Kidney epithelial cell (primary cell): ENCODE measurements at regions not wholly inside any gene's neighbourhood (a gene's known extent, or its start where the extent isn't known, plus 50 kb on each side); places are given as distances from the start of the nearest gene placed in this dataset.
"Not testable (repeated sequence)": the region's sequence is repeated elsewhere in the genome, so short reads cannot be mapped to it uniquely, and the experiment has no call there.

Experiments
- DNase-seq: peaks from one replicate; pipeline ENCODE4 v3.0.0-alpha.2; 2010; ENCODE audit warnings: low read depth
- H3K27me3 ChIP-seq: 2 replicates; pipeline ENCODE4 v1.6.0; 2011; ENCODE audit warnings: low read length; ENCODE audit not compliant: control insufficient read depth, insufficient read depth
- H3K36me3 ChIP-seq: 2 replicates; pipeline ENCODE4 v1.5.1; 2011; ENCODE audit warnings: low read length; ENCODE audit not compliant: control insufficient read depth, insufficient read depth
- H3K4me3 ChIP-seq: 2 replicates; pipeline ENCODE4 v1.5.1; 2011; ENCODE audit warnings: low read depth, mild to moderate bottlenecking, control low read depth, low read length
- TF ChIP-seq, protein P1 (sequence below): IDR thresholded peaks from 2 replicates; pipeline ENCODE4 v1.5.1; 2011; ENCODE audit warnings: mild to moderate bottlenecking, moderate library complexity, low read length, control low read depth, inconsistent platforms; ENCODE audit not compliant: insufficient read depth, poor library complexity, severe bottlenecking

- no peak for DNase-seq
- Histone ChIP-seq H3K4me3 (no peak overlapping the region), H3K27me3 (no peaks in the 10 kb centered on the region), H3K36me3 (no peaks in the 10 kb centered on the region)
- TF ChIP-seq, protein P1, sequence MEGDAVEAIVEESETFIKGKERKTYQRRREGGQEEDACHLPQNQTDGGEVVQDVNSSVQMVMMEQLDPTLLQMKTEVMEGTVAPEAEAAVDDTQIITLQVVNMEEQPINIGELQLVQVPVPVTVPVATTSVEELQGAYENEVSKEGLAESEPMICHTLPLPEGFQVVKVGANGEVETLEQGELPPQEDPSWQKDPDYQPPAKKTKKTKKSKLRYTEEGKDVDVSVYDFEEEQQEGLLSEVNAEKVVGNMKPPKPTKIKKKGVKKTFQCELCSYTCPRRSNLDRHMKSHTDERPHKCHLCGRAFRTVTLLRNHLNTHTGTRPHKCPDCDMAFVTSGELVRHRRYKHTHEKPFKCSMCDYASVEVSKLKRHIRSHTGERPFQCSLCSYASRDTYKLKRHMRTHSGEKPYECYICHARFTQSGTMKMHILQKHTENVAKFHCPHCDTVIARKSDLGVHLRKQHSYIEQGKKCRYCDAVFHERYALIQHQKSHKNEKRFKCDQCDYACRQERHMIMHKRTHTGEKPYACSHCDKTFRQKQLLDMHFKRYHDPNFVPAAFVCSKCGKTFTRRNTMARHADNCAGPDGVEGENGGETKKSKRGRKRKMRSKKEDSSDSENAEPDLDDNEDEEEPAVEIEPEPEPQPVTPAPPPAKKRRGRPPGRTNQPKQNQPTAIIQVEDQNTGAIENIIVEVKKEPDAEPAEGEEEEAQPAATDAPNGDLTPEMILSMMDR = no peak
Measured at GRCh38 chr6:140264431-140264830, 890.0 kb upstream of the CITED2 start.

- DNase-seq, H3K36me3 ChIP-seq, H3K4me3 ChIP-seq, H3K27me3 ChIP-seq: not testable (repeated sequence)
Measured at GRCh38 chr6:140258302-140258701, 883.9 kb upstream of the CITED2 start.

DNA sequence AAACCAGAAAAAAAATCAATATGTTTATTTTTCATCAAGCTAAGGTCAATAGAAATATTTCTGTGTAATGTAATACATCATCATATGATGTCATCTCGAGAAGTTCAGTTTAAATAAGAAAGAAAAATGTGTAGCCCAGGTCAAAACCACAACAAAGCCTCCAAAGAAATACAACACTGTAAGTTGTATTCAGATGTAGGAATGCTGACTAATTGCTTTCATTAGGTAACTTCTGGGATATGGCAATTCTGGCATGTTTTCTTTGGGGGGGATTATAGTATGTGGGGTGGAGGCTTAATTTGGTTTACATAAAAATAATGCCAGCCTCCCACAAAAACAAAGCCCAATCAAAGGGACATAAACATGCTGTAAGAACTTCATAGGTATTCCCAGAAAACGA lies 881.8 kb upstream of the CITED2 start:
- Histone ChIP-seq H3K36me3 (no peaks in the 10 kb centered on the region), H3K4me3 (no peak overlapping the region), H3K27me3 (no peaks in the 10 kb centered on the region)
- TF ChIP-seq, protein P1 = no peak
- DNase-seq = no peak

- H3K36me3 ChIP-seq = no peaks in the 10 kb centered on the region
- H3K4me3 ChIP-seq = no peak overlapping the region
- H3K27me3 ChIP-seq = no peaks in the 10 kb centered on the region
- TF ChIP-seq, protein P1 = no peak
- no peak for DNase-seq
Measured at GRCh38 chr6:140253096-140253495, 878.6 kb upstream of the CITED2 start.

- no peak overlapping the region for H3K4me3 ChIP-seq
- DNase-seq = no peak
- TF ChIP-seq, protein P1 = no peak
- H3K27me3 ChIP-seq = no peaks in the 10 kb centered on the region
- H3K36me3 ChIP-seq = no peaks in the 10 kb centered on the region
Measured at GRCh38 chr6:140252099-140252498, 877.7 kb upstream of the CITED2 start.

DNA sequence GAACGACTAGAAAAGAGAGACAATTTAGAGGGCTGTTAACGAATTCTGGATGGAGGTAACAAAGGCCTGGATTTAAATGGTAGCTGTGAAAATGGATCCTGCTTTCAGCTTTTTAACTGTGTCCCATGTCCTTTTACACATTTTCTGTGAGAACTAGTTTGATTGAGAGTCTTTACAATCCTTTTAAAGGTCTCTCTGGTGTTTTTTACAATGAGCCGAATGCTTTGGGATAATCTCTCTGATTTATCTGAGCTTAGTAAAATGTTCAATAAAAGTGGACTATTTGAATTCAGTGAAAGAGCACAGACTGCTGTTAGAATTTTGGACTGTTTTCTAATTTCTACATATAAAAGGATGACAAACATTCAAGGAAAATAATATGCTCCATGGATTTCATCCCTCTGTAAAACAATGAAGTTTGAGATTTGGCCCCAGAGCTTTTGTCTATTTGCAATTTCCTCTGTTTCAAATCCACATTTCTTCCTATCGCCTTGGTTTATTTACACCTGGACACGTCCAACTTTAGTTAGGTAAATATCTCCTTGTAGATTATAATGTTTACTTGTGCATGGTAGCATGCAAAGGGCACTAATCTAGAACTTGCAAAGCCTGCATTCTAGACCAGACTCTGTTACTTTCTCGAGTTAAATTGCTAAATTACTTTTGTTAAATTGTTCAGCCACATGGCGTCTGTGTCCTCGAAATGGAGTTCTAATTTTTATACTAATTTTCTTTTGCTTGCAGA lies 871.0 kb upstream of the CITED2 start:
- DNase-seq = no peak
- Histone ChIP-seq H3K27me3 (no peaks in the 10 kb centered on the region), H3K4me3 (no peak overlapping the region), H3K36me3 (no peaks in the 10 kb centered on the region)
- TF ChIP-seq, protein P1 = no peak
